A549 (cell line): ENCODE measurements at regions not wholly inside any gene's neighbourhood (a gene's known extent, or its start where the extent isn't known, plus 50 kb on each side); places are given as distances from the start of the nearest gene placed in this dataset.
A peak's percentile ranks its signal among the peaks of the same experiment; 100 is the strongest.

Experiments used
- ATAC-seq, 2 experiments: fragments of 200-7000 bp in 1 of 2; fragments of >200 bp in 1 of 2; cut with Nextera tagmentation in 1 of 2; cut with Tn5 transposase in 1 of 2; 3 replicates each; pipeline versions ENCODE4 v1.8.0 to v1.9.1; 2018 to 2020; ENCODE audit warnings: mild to moderate bottlenecking in 1 of 2, moderate library complexity in 1 of 2
- CTCF ChIA-PET: fragments of 300-600 bp; sonication (Branson Sonifier 250); formaldehyde crosslinking; extraction: SDS; loops from one replicate; lab custom pipeline; 2021; ENCODE audit warnings: antibody characterized with exemption, inconsistent platforms; lab: Yijun Ruan, JAX
- POLR2A ChIA-PET: fragments of 350-600 bp; formaldehyde crosslinking; extraction: SDS; loops from one replicate; lab custom pipeline; 2021; ENCODE audit warnings: antibody characterized with exemption, inconsistent platforms; lab: Yijun Ruan, JAX
- DNase-seq, 2 experiments: peaks; one replicate each; pipeline versions ENCODE4 v3.0.0 to v3.0.0-alpha.2; 2011 to 2016; ENCODE audit warnings: low read depth in 1 of 2, low spot score in 1 of 2
- FAIRE-seq: peaks from 2 replicates; lab custom pipeline; 2011; peaks lifted over from hg19 to GRCh38; lab: Jason Lieb, UNC
- H3K27ac ChIP-seq, 2 experiments: fragments of >200 bp; sonication (Bioruptor Twin); formaldehyde crosslinking; 3 replicates each; pipeline ENCODE4 v1.5.1; 2016 to 2017
- H3K4me1 ChIP-seq: fragments of >200 bp; sonication (Bioruptor Twin); formaldehyde crosslinking; 3 replicates; pipeline ENCODE4 v1.6.1; 2016
- H3K4me2 ChIP-seq: fragments of >200 bp; sonication (Bioruptor Twin); formaldehyde crosslinking; 3 replicates; pipeline ENCODE4 v1.6.1; 2016
- H3K4me3 ChIP-seq: fragments of >200 bp; sonication (Bioruptor Twin); formaldehyde crosslinking; 3 replicates; pipeline ENCODE4 v1.5.1; 2016
- H3K9me3 ChIP-seq: fragments of >200 bp; sonication (Bioruptor Twin); formaldehyde crosslinking; 3 replicates; pipeline ENCODE4 v1.6.1; 2016
- BHLHE40 ChIP-seq: IDR thresholded peaks from 2 replicates; pipeline ENCODE4 v1.6.1; 2012; ENCODE audit warnings: low read depth, low read length, inconsistent platforms
- CBX8 ChIP-seq: fragments of 200-600 bp; sonication (generic); IDR thresholded peaks from 2 replicates; pipeline ENCODE4 v1.6.1; 2016
- CEBPB ChIP-seq, 2 experiments: fragments of >200 bp in 1 of 2; sonication (Bioruptor Twin) in 1 of 2; formaldehyde crosslinking in 1 of 2; IDR thresholded peaks; 2 replicates each; pipeline ENCODE4 v1.6.1; 2012 to 2016
- CHD2 ChIP-seq: fragments of 150-350 bp; IDR thresholded peaks from 2 replicates; pipeline ENCODE4 v1.6.1; 2014; ENCODE audit warnings: low read length; ENCODE audit not compliant: partially characterized antibody
- EHF ChIP-seq: fragments of 250-450 bp; sonication (Bioruptor Pico); IDR thresholded peaks from 2 replicates; pipeline ENCODE4 v1.5.0; 2020; ENCODE audit warnings: mild to moderate bottlenecking
- FOSB ChIP-seq: fragments of 250-450 bp; sonication (Bioruptor Pico); IDR thresholded peaks from 2 replicates; pipeline ENCODE4 v1.5.0; 2020; ENCODE audit warnings: mild to moderate bottlenecking, moderate library complexity
- GATA3 ChIP-seq: IDR thresholded peaks from 2 replicates; pipeline ENCODE4 v1.6.1; 2012; ENCODE audit warnings: borderline replicate concordance
- HDAC2 ChIP-seq: fragments of 200-600 bp; sonication (generic); IDR thresholded peaks from 2 replicates; pipeline ENCODE4 v1.6.1; 2016
- KDM1A ChIP-seq: fragments of 200-600 bp; sonication (generic); IDR thresholded peaks from 2 replicates; pipeline ENCODE4 v1.6.1; 2016; ENCODE audit warnings: low read depth, mild to moderate bottlenecking
- KDM5A ChIP-seq: fragments of 200-600 bp; sonication (generic); IDR thresholded peaks from 2 replicates; pipeline ENCODE4 v1.6.1; 2016; ENCODE audit warnings: antibody characterized with exemption, mild to moderate bottlenecking
- MAFK ChIP-seq: fragments of 450-650 bp; IDR thresholded peaks from 2 replicates; pipeline ENCODE4 v1.6.1; 2014; ENCODE audit not compliant: partially characterized antibody
- MAX ChIP-seq: IDR thresholded peaks from 2 replicates; pipeline ENCODE4 v1.6.1; 2012
- MYC ChIP-seq: IDR thresholded peaks from 2 replicates; pipeline ENCODE4 v1.6.1; 2012; ENCODE audit warnings: mild to moderate bottlenecking, inconsistent platforms, low read length, improper control_type of control experiment, borderline replicate concordance
- NFE2L2 ChIP-seq: fragments of 150-350 bp; conservative IDR thresholded peaks from 2 replicates; pipeline ENCODE4 v1.6.1; 2014; ENCODE audit warnings: low read length
- NPAS2 ChIP-seq: fragments of 250-450 bp; sonication (Bioruptor Pico); IDR thresholded peaks from 2 replicates; pipeline ENCODE4 v1.8.0; 2022; ENCODE audit warnings: mild to moderate bottlenecking, moderate library complexity, borderline replicate concordance
- NR3C1 ChIP-seq: fragments of >200 bp; sonication (Bioruptor Twin); formaldehyde crosslinking; IDR thresholded peaks from 3 replicates; pipeline ENCODE4 v1.6.1; 2017
- POLR2A ChIP-seq: IDR thresholded peaks from 2 replicates; pipeline ENCODE4 v1.6.1; 2012; ENCODE audit warnings: mild to moderate bottlenecking, low read length
- POLR2AphosphoS2 ChIP-seq: conservative IDR thresholded peaks from 2 replicates; pipeline ENCODE4 v1.6.1; 2012; ENCODE audit warnings: low read length, improper control_type of control experiment, inconsistent platforms
- RARB ChIP-seq: fragments of 250-450 bp; sonication (Bioruptor Pico); IDR thresholded peaks from 2 replicates; pipeline ENCODE4 v1.8.0; 2021; ENCODE audit warnings: mild to moderate bottlenecking, moderate library complexity
- RCOR1 ChIP-seq: fragments of 150-350 bp; IDR thresholded peaks from 2 replicates; pipeline ENCODE4 v1.6.1; 2014; ENCODE audit warnings: antibody characterized with exemption, low read length, low read depth
- SREBF2 ChIP-seq: fragments of 450-650 bp; IDR thresholded peaks from 2 replicates; pipeline ENCODE4 v1.6.1; 2014; ENCODE audit warnings: mild to moderate bottlenecking, moderate library complexity
- TP53 ChIP-seq: fragments of 250-450 bp; sonication (Bioruptor Pico); IDR thresholded peaks from 2 replicates; pipeline ENCODE4 v1.5.0; 2021; ENCODE audit warnings: mild to moderate bottlenecking, moderate library complexity
- ZC3H11A ChIP-seq: fragments of 450-650 bp; IDR thresholded peaks from 2 replicates; pipeline ENCODE4 v1.6.1; 2014; ENCODE audit warnings: antibody characterized with exemption, mild to moderate bottlenecking
- ZFP36 ChIP-seq: fragments of 450-650 bp; IDR thresholded peaks from 2 replicates; pipeline ENCODE4 v1.6.1; 2014; ENCODE audit warnings: borderline replicate concordance; ENCODE audit not compliant: partially characterized antibody
- WGBS: methylation state at CpG from one replicate; pipeline ENCODE4 v1.1.6; 2017; ENCODE audit errors: missing lambda C conversion rate; 5-methylcytosine and 5-hydroxymethylcytosine counted together
- TF ChIP-seq, protein P1 (sequence below): fragments of 150-350 bp; IDR thresholded peaks from 2 replicates; pipeline ENCODE4 v1.6.1; 2014; ENCODE audit warnings: low read depth, mild to moderate bottlenecking, low read length
- TF ChIP-seq, protein P2 (sequence below): fragments of >200 bp; sonication (Bioruptor Twin); formaldehyde crosslinking; IDR thresholded peaks from 3 replicates; pipeline ENCODE4 v1.5.1; 2016
- TF ChIP-seq, protein P3 (sequence below): fragments of >200 bp; sonication (Bioruptor Twin); formaldehyde crosslinking; IDR thresholded peaks from 3 replicates; pipeline ENCODE4 v1.6.1; 2016
- TF ChIP-seq, protein P4 (sequence below): IDR thresholded peaks from 2 replicates; pipeline ENCODE4 v1.6.1; 2012

DNA sequence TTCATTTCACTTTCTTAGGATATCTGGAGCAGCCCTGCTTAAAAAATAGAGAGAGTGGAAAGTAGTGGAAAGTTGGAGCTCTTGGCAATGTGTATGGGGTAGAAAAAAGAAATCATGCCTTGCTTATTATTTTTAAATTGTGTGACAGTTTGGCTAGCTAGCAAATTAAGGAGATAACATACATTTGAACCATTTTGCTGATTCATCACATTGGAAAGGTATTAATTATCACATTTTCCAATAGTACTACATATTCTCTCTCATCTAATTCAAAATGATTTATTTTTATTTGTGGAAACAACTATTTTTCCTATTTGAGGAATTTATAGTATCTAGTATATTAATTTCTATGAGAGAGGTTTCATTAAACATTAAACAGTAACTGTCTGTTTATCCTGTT is 280.4 kb downstream of the KLHL4 start:
- Histone ChIP-seq H3K4me3 (no peak overlapping the region), H3K4me1 (no peaks in the 10 kb centered on the region), H3K27ac (no peak overlapping the region), H3K4me2 (no peak overlapping the region), H3K9me3 (no peaks in the 10 kb centered on the region)
- TF ChIP-seq MAFK (peak; percentile 57), KDM1A (no peak)
- ChIA-PET CTCF (no interaction called here), POLR2A (no interaction called here)
- FAIRE-seq (peak; percentile 70), DNase-seq (no peak), ATAC-seq (no peak)

- no peak for ATAC-seq
- POLR2A ChIA-PET, result no interaction called here
- Histone ChIP-seq H3K9me3 (no peaks in the 10 kb centered on the region), H3K4me1 (no peaks in the 10 kb centered on the region), H3K4me3 (no peak overlapping the region), H3K4me2 (no peak overlapping the region), H3K27ac (no peak overlapping the region)
- no peak for FAIRE-seq
- TF ChIP-seq, protein P1, sequence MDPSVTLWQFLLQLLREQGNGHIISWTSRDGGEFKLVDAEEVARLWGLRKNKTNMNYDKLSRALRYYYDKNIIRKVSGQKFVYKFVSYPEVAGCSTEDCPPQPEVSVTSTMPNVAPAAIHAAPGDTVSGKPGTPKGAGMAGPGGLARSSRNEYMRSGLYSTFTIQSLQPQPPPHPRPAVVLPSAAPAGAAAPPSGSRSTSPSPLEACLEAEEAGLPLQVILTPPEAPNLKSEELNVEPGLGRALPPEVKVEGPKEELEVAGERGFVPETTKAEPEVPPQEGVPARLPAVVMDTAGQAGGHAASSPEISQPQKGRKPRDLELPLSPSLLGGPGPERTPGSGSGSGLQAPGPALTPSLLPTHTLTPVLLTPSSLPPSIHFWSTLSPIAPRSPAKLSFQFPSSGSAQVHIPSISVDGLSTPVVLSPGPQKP, result no peak
- TF ChIP-seq, protein P2, sequence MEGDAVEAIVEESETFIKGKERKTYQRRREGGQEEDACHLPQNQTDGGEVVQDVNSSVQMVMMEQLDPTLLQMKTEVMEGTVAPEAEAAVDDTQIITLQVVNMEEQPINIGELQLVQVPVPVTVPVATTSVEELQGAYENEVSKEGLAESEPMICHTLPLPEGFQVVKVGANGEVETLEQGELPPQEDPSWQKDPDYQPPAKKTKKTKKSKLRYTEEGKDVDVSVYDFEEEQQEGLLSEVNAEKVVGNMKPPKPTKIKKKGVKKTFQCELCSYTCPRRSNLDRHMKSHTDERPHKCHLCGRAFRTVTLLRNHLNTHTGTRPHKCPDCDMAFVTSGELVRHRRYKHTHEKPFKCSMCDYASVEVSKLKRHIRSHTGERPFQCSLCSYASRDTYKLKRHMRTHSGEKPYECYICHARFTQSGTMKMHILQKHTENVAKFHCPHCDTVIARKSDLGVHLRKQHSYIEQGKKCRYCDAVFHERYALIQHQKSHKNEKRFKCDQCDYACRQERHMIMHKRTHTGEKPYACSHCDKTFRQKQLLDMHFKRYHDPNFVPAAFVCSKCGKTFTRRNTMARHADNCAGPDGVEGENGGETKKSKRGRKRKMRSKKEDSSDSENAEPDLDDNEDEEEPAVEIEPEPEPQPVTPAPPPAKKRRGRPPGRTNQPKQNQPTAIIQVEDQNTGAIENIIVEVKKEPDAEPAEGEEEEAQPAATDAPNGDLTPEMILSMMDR, result no peak
- TF ChIP-seq, protein P3, sequence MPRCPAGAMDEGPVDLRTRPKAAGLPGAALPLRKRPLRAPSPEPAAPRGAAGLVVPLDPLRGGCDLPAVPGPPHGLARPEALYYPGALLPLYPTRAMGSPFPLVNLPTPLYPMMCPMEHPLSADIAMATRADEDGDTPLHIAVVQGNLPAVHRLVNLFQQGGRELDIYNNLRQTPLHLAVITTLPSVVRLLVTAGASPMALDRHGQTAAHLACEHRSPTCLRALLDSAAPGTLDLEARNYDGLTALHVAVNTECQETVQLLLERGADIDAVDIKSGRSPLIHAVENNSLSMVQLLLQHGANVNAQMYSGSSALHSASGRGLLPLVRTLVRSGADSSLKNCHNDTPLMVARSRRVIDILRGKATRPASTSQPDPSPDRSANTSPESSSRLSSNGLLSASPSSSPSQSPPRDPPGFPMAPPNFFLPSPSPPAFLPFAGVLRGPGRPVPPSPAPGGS, result no peak
- TF ChIP-seq EHF (CRISPR knock-in tag), result no peak
- TF ChIP-seq CEBPB (IDR thresholded peaks at IDR 0.05), result no peak
- TF ChIP-seq SREBF2, result no peak
- TF ChIP-seq ZFP36, result no peak
- no peak for TF ChIP-seq FOSB (CRISPR knock-in tag)
- DNase-seq, result no peak
- WGBS, result 8% methylated on average over 5 of the region's 5 CpGs
- CTCF ChIA-PET, result interaction anchor here (0.7 kb wide), 1 partner anchor 29 kb away, joined by 3 read pairs; no protein-coding TSS in a partner anchor
Measured at GRCh38 chrX:87805829-87806490, 288.4 kb downstream of the KLHL4 start.

DNA sequence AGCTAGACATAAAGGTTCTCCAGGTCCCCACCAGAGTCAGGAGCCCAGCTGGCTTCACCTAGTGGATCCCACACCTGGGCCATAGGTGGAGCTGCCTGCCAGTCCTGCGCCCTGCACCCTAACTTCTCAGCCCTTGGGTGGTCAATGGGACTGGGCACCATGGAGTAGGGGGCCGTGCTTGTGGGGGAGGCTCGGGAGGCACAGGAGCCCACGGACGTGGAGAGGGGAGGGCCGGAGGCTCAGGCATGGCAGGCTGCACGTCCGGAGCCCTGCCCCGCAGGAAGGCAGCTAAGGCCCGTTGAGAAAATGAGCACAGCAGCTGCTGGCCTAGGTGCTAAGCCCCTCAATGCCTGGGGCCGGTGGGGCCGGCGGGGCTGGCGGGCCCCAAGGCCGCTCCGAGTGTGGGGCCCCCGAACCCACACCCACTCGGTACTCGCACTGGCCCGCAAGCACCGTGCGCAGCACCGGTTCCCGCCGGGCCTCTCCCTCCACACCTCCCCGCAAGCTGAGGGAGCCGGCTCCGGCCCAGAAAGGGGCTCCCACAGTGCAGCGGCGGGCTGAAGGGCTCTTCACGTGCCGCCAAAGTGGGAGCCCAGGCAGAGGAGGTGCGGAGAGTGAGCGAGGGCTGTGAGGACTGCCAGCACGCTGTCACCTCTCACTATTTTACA is 291.1 kb downstream of the KLHL4 start:
- Histone ChIP-seq H3K4me2 (no peak overlapping the region), H3K4me3 (no peak overlapping the region), H3K4me1 (no peaks in the 10 kb centered on the region), H3K9me3 (no peaks in the 10 kb centered on the region), H3K27ac (no peak overlapping the region)
- FAIRE-seq (no peak), DNase-seq (no peak), ATAC-seq (no peak)
- POLR2A ChIA-PET, result no interaction called here
- TF ChIP-seq GATA3 (no peak), MYC (no peak), POLR2A (no peak), NFE2L2 (no peak), POLR2AphosphoS2 (no peak), CEBPB (IDR thresholded peaks at IDR 0.05) (no peak), MAX (no peak), HDAC2 (no peak), RARB (CRISPR knock-in tag) (no peak), KDM5A (no peak), BHLHE40 (no peak), NR3C1 (no peak), CHD2 (no peak), NPAS2 (CRISPR knock-in tag) (no peak), RCOR1 (no peak), KDM1A (no peak), CBX8 (no peak), ZC3H11A (no peak), TP53 (CRISPR knock-in tag) (no peak)
- TF ChIP-seq, protein P4, sequence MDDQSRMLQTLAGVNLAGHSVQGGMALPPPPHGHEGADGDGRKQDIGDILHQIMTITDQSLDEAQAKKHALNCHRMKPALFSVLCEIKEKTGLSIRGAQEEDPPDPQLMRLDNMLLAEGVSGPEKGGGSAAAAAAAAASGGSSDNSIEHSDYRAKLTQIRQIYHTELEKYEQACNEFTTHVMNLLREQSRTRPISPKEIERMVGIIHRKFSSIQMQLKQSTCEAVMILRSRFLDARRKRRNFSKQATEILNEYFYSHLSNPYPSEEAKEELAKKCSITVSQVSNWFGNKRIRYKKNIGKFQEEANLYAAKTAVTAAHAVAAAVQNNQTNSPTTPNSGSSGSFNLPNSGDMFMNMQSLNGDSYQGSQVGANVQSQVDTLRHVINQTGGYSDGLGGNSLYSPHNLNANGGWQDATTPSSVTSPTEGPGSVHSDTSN, result no peak
- CTCF ChIA-PET, result no interaction called here
- WGBS, result 55% methylated on average over 2 of the region's 35 CpGs
